GM12875 (cell line): ENCODE measurements at regions not wholly inside any gene's neighbourhood (a gene's known extent, or its start where the extent isn't known, plus 50 kb on each side); places are given as distances from the start of the nearest gene placed in this dataset.

Source experiments
- H3K4me3 ChIP-seq: one replicate; pipeline ENCODE4 v1.5.1; 2011; ENCODE audit warnings: low read depth, low read length, control low read depth
- TF ChIP-seq, protein P1 (sequence below): IDR thresholded peaks from 2 replicates; pipeline ENCODE4 v1.5.1; 2011; ENCODE audit warnings: low read depth, mild to moderate bottlenecking, control low read depth, inconsistent platforms, low read length, moderate library complexity, borderline replicate concordance; ENCODE audit not compliant: insufficient read depth

DNA sequence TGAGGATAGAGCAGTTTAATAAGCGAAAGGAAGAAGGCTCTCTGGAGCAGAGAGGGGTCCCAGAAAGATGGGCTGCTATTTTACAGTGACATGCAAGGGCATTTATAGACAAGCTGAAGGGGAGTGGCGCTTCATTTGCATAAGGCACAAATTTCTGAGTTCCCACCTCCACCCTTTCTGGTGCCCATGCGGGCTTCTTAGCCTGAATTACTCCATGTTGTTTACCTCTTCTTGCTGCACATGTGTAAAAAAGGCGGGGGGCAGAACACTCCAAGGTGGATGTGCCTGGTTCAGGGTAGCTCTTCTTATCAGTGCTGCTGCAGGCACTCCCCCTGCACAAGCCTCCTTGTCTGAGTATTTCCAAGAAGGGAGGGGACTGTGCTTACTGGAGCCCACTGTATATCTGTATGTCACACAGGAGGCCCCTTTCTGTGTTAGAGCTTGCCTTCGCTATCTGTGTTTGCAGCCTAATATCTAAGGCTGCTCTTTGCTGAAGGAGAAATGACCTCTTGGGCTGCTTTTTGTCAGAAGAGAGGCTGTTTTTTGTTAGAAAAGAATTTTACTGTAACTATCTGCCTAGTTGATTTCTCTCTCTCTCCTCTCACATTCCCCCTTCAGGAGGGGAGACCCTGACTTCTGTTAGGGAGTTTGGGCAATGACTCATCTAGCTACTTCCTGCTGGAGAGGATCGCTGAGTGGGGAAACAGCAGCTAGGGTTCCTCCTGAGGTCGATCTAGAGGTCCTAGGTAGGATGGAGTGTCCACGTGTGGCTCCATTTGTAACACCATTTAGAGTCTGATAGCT is 1057.0 kb upstream of the CNTN5 start:
- TF ChIP-seq, protein P1, sequence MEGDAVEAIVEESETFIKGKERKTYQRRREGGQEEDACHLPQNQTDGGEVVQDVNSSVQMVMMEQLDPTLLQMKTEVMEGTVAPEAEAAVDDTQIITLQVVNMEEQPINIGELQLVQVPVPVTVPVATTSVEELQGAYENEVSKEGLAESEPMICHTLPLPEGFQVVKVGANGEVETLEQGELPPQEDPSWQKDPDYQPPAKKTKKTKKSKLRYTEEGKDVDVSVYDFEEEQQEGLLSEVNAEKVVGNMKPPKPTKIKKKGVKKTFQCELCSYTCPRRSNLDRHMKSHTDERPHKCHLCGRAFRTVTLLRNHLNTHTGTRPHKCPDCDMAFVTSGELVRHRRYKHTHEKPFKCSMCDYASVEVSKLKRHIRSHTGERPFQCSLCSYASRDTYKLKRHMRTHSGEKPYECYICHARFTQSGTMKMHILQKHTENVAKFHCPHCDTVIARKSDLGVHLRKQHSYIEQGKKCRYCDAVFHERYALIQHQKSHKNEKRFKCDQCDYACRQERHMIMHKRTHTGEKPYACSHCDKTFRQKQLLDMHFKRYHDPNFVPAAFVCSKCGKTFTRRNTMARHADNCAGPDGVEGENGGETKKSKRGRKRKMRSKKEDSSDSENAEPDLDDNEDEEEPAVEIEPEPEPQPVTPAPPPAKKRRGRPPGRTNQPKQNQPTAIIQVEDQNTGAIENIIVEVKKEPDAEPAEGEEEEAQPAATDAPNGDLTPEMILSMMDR, result no peak
- no peak overlapping the region for H3K4me3 ChIP-seq

DNA sequence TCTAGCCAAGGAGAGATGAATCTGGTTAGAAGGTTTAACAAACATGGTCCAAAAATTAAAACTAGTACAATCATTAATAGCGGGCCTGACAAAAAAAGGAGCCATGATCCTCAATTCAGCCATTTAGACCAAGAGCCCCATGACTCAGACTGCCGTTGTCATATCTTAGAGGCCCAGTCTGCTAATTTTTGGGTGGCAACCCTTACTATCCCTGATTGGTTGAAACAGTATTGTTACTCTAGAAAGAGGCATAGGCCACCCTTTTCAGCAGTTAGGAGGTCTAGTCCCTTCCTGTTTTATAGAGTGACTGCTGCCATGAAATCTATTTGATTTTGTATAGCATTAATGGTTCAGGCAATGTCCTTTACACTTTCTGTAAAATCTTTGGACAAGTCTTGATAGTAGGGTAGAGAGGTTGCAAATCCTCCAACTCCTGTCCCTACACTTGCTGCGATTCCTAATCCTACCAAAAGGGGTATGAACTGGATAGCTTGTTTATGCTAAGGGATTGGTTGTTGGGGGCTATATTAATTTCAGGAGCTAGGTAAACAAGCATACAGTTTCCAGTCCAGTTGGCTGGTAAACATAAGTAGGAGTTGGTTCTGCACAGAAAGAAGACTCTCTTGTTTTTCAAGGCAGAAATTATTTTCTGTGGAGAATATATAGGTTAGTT is 1056.3 kb upstream of the CNTN5 start:
- TF ChIP-seq, protein P1, result no peak
- H3K4me3 ChIP-seq, result no peak overlapping the region

DNA sequence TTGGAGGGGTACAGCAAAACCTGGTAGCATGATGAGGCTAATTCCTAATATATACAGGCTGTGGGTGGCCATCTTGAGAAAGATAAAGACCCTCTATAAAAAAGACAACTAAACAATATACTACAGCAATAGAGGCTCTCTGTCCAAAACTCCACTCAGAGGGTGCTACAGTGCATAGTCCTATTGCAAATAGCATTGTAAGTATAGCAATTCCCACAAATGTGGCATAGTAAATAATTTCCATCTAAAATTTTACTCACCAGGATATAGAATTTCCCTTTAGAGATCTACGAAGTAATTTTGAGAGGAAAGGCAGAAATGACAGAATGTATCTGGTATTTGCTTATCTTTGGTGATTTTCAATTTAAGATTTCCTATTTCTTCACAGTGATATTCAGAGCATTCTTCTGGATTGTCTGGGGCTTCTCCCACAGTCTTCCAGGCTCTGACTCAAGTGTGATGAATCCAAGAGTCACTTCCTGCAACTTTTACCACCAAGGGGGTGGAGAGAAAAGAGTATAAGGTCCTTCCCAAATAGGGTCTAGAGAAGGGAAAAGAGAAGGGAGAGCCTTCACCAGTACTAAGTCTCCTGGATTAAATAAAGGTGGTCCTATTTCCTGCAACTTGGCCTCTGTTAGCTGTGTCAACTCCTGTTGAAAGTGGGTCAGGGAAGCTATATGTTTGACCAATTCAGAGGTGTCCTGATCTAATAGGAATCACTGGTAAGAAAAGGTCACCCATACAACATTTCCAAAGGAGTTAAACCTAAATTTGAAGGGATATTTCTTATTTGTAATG is 1054.7 kb upstream of the CNTN5 start:
- no peak overlapping the region for H3K4me3 ChIP-seq

DNA sequence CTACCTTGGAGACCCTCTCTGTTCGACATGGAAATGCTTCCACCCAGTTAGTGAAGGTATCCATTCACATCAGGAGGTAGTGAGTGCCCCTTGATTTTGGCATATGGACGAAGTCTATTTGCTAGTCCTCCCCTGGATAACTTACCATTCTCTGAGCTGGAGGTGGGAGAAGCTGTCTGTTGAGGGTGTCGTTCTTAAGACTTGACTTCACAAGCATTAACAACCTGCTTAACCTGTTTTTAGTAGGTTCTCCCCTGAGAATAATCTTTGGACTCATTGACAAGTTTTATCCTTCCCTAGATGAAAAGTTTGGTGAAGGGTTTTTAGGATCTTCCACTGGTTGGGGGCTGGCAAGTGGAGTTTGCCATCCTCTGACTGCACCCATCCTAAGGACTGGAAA is 1053.8 kb upstream of the CNTN5 start:
- no peak overlapping the region for H3K4me3 ChIP-seq
- TF ChIP-seq, protein P1, result no peak

More for the DNA sequence above, 1054.7 kb upstream of the CNTN5 start:
- TF ChIP-seq, protein P1, result no peak

DNA sequence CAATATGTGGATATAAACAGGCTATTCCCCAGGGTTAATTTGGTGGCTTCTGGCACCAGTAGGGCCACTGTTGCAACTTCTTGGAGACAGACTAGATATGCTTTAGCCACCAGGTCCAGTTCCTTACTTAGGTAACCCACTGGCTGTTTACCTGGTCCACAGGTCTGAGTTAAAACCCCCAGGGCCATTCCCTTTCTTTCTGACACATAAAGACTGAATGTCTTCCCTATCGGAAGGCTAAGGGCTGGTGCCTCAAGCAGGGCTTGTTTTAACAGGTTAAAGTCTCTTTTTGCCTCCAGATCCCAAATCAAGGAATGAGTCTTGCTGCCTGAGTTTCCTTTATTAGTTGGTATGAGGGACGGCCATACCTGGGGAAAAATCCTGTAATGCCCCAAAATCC is 1052.7 kb upstream of the CNTN5 start:
- no peak overlapping the region for H3K4me3 ChIP-seq
- TF ChIP-seq, protein P1, result no peak

DNA sequence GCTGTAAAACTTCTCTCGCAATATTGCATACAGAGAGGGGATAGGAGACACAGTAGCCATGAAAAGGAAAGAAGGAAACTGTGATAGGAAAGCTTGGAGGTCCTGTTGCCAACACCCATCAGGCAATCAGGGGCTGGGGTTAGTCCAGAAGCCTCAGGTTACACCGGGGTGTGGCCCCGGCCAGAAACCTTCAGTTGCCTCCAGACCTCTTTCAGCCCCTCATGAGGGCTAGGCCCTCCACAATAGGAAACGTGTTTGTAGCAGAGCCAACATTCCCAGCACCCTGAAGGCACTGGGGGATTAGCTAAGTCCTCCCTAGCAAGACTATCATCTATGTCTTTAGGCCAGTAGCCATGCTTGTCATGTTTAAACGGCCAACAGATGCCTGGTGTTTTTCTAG is 1048.0 kb upstream of the CNTN5 start:
- TF ChIP-seq, protein P1, result no peak
- H3K4me3 ChIP-seq, result no peak overlapping the region
